K562 (cell line): ENCODE measurements at regions not wholly inside any gene's neighbourhood (a gene's known extent, or its start where the extent isn't known, plus 50 kb on each side); places are given as distances from the start of the nearest gene placed in this dataset.

Source experiments
- ATAC-seq: fragments of 200-7000 bp; cut with Tn5 transposase; 3 replicates; pipeline ENCODE4 v1.9.1; 2020; ENCODE audit warnings: moderate library complexity
- BruUV-seq: library from RNA; stranded (reverse); fragments of 400-500 nt; replicated peaks from 2 replicates; lab custom pipeline; 2021; lab: Mats Ljungman, UMichigan
- CTCF ChIA-PET: fragments of 300-600 bp; formaldehyde crosslinking; extraction: SDS; loops from one replicate; lab custom pipeline; 2021; ENCODE audit warnings: low intra/inter-chr PET ratio; lab: Yijun Ruan, JAX
- POLR2A ChIA-PET: fragments of 300-600, 350-650 bp; sonication (Branson Sonifier 250); formaldehyde crosslinking; extraction: SDS; loops from one replicate; lab custom pipeline; 2021; ENCODE audit warnings: antibody characterized with exemption, inconsistent platforms; lab: Yijun Ruan, JAX
- DNase-seq, 4 experiments: peaks; one replicate each; pipeline versions ENCODE4 v3.0.0 to v3.0.0-alpha.2; 2011 to 2018; ENCODE audit warnings: low spot score in 3 of 4, mixed read lengths in 3 of 4; ENCODE audit errors: extremely low read depth in 1 of 4
- FAIRE-seq: peaks from 2 replicates; lab custom pipeline; 2011; peaks lifted over from hg19 to GRCh38; lab: Jason Lieb, UNC
- H2AFZ ChIP-seq: 2 replicates; pipeline ENCODE4 v1.6.0; 2011; ENCODE audit warnings: low read depth, low read length, control low read depth, inconsistent platforms
- H3K27ac ChIP-seq: fragments of 200-600 bp; 3 replicates; pipeline ENCODE4 v1.8.0; 2011; ENCODE audit warnings: low read depth, mild to moderate bottlenecking, control low read depth, inconsistent platforms, low read length, moderate library complexity, mixed read lengths; ENCODE audit errors: extremely low read depth
- H3K27me3 ChIP-seq, 2 experiments: fragments of 300-600 bp in 1 of 2; 2 replicates in 1 of 2; 3 replicates in 1 of 2; pipeline versions ENCODE4 v1.6.0 to v1.8.0; 2011; ENCODE audit warnings: inconsistent platforms in 2 of 2, low read length in 2 of 2, mild to moderate bottlenecking in 1 of 2, mixed read lengths in 1 of 2, moderate library complexity in 1 of 2; ENCODE audit not compliant: control insufficient read depth in 2 of 2, insufficient read depth in 2 of 2
- H3K36me3 ChIP-seq: fragments of 300-600 bp; 3 replicates; pipeline ENCODE4 v1.8.0; 2011; ENCODE audit warnings: mild to moderate bottlenecking, low read length, inconsistent platforms; ENCODE audit not compliant: control insufficient read depth, insufficient read depth
- H3K4me1 ChIP-seq, 2 experiments: fragments of 200-600 bp in 1 of 2; replicated peaks in 1 of 2; 2 replicates in 1 of 2; 3 replicates in 1 of 2; pipeline versions ENCODE4 v1.5.1 to v1.8.0; 2011; ENCODE audit warnings: inconsistent platforms in 2 of 2, low read length in 2 of 2, mild to moderate bottlenecking in 1 of 2, mixed read lengths in 1 of 2, moderate library complexity in 1 of 2; ENCODE audit not compliant: control insufficient read depth in 2 of 2, insufficient read depth in 2 of 2
- H3K4me2 ChIP-seq: 2 replicates; pipeline ENCODE4 v1.6.1; 2011; ENCODE audit warnings: low read length, control low read depth, inconsistent platforms, mixed read lengths; ENCODE audit not compliant: insufficient read depth
- H3K4me3 ChIP-seq: fragments of 200-600 bp; sonication (generic), shearing (Covaris generic); 2 replicates; pipeline ENCODE4 v1.5.1; 2016; ENCODE audit warnings: control low read depth, inconsistent platforms
- H3K79me2 ChIP-seq: fragments of 200-600 bp; 3 replicates; pipeline ENCODE4 v1.8.0; 2011; ENCODE audit warnings: low read length, inconsistent platforms; ENCODE audit not compliant: control insufficient read depth, insufficient read depth
- H3K9ac ChIP-seq, 2 experiments: 2 replicates each; pipeline versions ENCODE4 v1.6.0 to v1.6.1; 2011; ENCODE audit warnings: low read depth in 2 of 2, low read length in 2 of 2, control low read depth in 1 of 2, inconsistent platforms in 1 of 2, mild to moderate bottlenecking in 1 of 2, mixed read lengths in 1 of 2; ENCODE audit not compliant: insufficient read depth in 1 of 2
- H3K9me1 ChIP-seq: one replicate; pipeline ENCODE4 v1.6.0; 2011; ENCODE audit warnings: inconsistent platforms, mild to moderate bottlenecking, low read length, moderate library complexity; ENCODE audit not compliant: control insufficient read depth, insufficient read depth
- H3K9me3 ChIP-seq: replicated peaks from 2 replicates; pipeline ENCODE4 v1.5.1; 2011; ENCODE audit warnings: low read depth, low read length, inconsistent platforms; ENCODE audit not compliant: control insufficient read depth, insufficient read depth
- H4K20me1 ChIP-seq: replicated peaks from 2 replicates; pipeline ENCODE4 v1.6.1; 2011; ENCODE audit warnings: low read length, inconsistent platforms, mixed read lengths; ENCODE audit not compliant: control insufficient read depth, insufficient read depth
- ARID2 ChIP-seq: fragments of 450-650 bp; IDR thresholded peaks from 2 replicates; pipeline ENCODE4 v1.6.1; 2017; ENCODE audit warnings: antibody characterized with exemption, mild to moderate bottlenecking
- DLX4 ChIP-seq: fragments of 250-450 bp; sonication (Bioruptor Pico); IDR thresholded peaks from 2 replicates; pipeline ENCODE4 v1.6.1; 2021; ENCODE audit warnings: mild to moderate bottlenecking
- FOXK1 ChIP-seq: sonication (generic); formaldehyde crosslinking; IDR thresholded peaks from 2 replicates; pipeline ENCODE4 v1.8.0; 2022; ENCODE audit warnings: missing genetic modification reagents, mild to moderate bottlenecking, borderline replicate concordance
- HEY1 ChIP-seq: fragments of 250-450 bp; sonication (Bioruptor Pico); IDR thresholded peaks from 2 replicates; pipeline ENCODE4 v1.5.0; 2020; ENCODE audit warnings: mild to moderate bottlenecking, moderate library complexity, borderline replicate concordance
- HMGXB4 ChIP-seq: sonication (generic); formaldehyde crosslinking; IDR thresholded peaks from 2 replicates; pipeline ENCODE4 v1.8.1; 2023; ENCODE audit warnings: mild to moderate bottlenecking, missing genetic modification reagents
- NONO ChIP-seq, 2 experiments: fragments of 200-400 bp in 1 of 2; fragments of 450-650 bp in 1 of 2; formaldehyde crosslinking in 1 of 2; IDR thresholded peaks; 2 replicates each; pipeline ENCODE4 v1.6.1; 2017; ENCODE audit warnings: low read depth in 2 of 2, mild to moderate bottlenecking in 2 of 2, moderate library complexity in 2 of 2, low read length in 1 of 2
- NR2C2 ChIP-seq, 2 experiments: fragments of 200-800 bp in 1 of 2; sonication (Bioruptor generic) in 1 of 2; sonication (generic) in 1 of 2; formaldehyde crosslinking in 1 of 2; IDR thresholded peaks; 2 replicates each; pipeline versions ENCODE4 v1.6.1 to v1.8.0; 2016 to 2022; ENCODE audit warnings: mild to moderate bottlenecking in 1 of 2, missing compliant biosample characterization in 1 of 2, missing genetic modification characterization in 1 of 2, missing genetic modification reagents in 1 of 2
- RCOR1 ChIP-seq, 2 experiments: IDR thresholded peaks; 2 replicates each; pipeline ENCODE4 v1.6.1; 2012; ENCODE audit warnings: low read depth in 2 of 2, low read length in 2 of 2, borderline replicate concordance in 1 of 2, improper control_type of control experiment in 1 of 2
- SMAD2 ChIP-seq: fragments of 150-350 bp; IDR thresholded peaks from 2 replicates; pipeline ENCODE4 v1.6.1; 2014; ENCODE audit warnings: low read depth, mild to moderate bottlenecking, low read length
- STAT5B ChIP-seq: fragments of 250-450 bp; sonication (Bioruptor Pico); IDR thresholded peaks from 2 replicates; pipeline ENCODE4 v1.8.0; 2021; ENCODE audit warnings: mild to moderate bottlenecking, inconsistent platforms
- TCFL5 ChIP-seq: fragments of 250-450 bp; sonication (Bioruptor Pico); conservative IDR thresholded peaks from 2 replicates; pipeline ENCODE4 v1.6.1; 2021; ENCODE audit warnings: mild to moderate bottlenecking, moderate library complexity, matching md5 sums
- ZEB2 ChIP-seq: fragments of 450-650 bp; IDR thresholded peaks from 2 replicates; pipeline ENCODE4 v1.6.1; 2016
- ZNF280B ChIP-seq: fragments of 250-450 bp; sonication (Bioruptor Pico); IDR thresholded peaks from 2 replicates; pipeline ENCODE4 v1.5.1; 2021; ENCODE audit warnings: mild to moderate bottlenecking
- ZNF511 ChIP-seq: sonication (generic); formaldehyde crosslinking; IDR thresholded peaks from 2 replicates; pipeline ENCODE4 v1.8.0; 2022; ENCODE audit warnings: mild to moderate bottlenecking, missing genetic modification reagents
- ZNF695 ChIP-seq: fragments of 450-650 bp; formaldehyde crosslinking; IDR thresholded peaks from 2 replicates; pipeline ENCODE4 v1.4.0; 2020; ENCODE audit warnings: mild to moderate bottlenecking, moderate library complexity
- ZNF717 ChIP-seq: fragments of 250-450 bp; sonication (Bioruptor Pico); IDR thresholded peaks from 2 replicates; pipeline ENCODE4 v1.5.0; 2021
- in situ Hi-C: fragments of 300-500 bp; cut with MboI; formaldehyde crosslinking; loops from 4 replicates; pipeline ENCODE4 v1.15.0; 2018; ENCODE audit warnings: inconsistent platforms, mixed read lengths
- intact Hi-C: fragments of 100-400 bp; cut with micrococcal nuclease; formaldehyde crosslinking; loops from 2 replicates; pipeline ENCODE4 v1.14.2; 2022
- TF ChIP-seq, protein P1 (sequence below): fragments of 450-650 bp; conservative IDR thresholded peaks from 2 replicates; pipeline ENCODE4 v1.6.1; 2016; ENCODE audit warnings: missing genetic modification characterization, low read depth, mild to moderate bottlenecking, missing compliant biosample characterization, moderate library complexity

DNA sequence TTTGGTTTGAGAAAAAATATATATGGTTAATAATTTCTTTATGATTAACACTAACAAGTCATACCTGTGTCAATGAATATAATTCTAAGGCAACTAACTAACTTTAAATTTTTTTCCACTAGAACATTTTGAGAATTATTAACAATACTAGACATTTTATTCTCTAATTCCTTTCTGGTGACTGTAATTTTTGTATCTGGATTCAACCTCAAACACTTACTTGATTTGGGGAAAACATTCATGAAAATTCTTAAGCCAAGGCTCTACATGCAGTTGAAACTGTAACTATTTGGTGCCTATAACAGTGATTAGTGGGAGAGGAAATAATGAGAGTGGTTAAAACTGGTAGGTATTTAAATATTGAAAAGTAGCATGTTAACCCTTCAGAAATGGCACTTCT, 546.5 kb upstream of the KLHL29 start:
- ChIA-PET POLR2A (no interaction called here), CTCF (no interaction called here)
- no peak overlapping the region for H3K4me2 ChIP-seq
- H3K36me3 ChIP-seq, result no peaks in the 10 kb centered on the region
- FAIRE-seq (no peak), ATAC-seq (no peak), DNase-seq (no peak)
- no peak overlapping the region for H3K27ac ChIP-seq
- no peak overlapping the region for H3K9ac ChIP-seq
- no peaks in the 10 kb centered on the region for H3K27me3 ChIP-seq
- H3K4me3 ChIP-seq, result no peak overlapping the region
- no peaks in the 10 kb centered on the region for H4K20me1 ChIP-seq
- H3K9me3 ChIP-seq, result no peaks in the 10 kb centered on the region; the same call in 1 of the 2 replicates
- intact Hi-C loops (no loop called here), in situ Hi-C loops (no loop called here)
- no peak overlapping the region for H2AFZ ChIP-seq
- H3K9me1 ChIP-seq, result no peaks in the 10 kb centered on the region
- H3K79me2 ChIP-seq, result no peaks in the 10 kb centered on the region
- TF ChIP-seq, protein P1, sequence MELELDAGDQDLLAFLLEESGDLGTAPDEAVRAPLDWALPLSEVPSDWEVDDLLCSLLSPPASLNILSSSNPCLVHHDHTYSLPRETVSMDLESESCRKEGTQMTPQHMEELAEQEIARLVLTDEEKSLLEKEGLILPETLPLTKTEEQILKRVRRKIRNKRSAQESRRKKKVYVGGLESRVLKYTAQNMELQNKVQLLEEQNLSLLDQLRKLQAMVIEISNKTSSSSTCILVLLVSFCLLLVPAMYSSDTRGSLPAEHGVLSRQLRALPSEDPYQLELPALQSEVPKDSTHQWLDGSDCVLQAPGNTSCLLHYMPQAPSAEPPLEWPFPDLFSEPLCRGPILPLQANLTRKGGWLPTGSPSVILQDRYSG (tag), result no peak
- TF ChIP-seq ZEB2 (no peak), FOXK1 (no peak), ZNF717 (CRISPR knock-in tag) (no peak), RCOR1 (IDR thresholded peaks at IDR 0.05; ENCODE audit: borderline replicate concordance in 1 of 2, low read depth in 2 of 2, low read length in 2 of 2) (no peak), ZNF511 (CRISPR knock-in tag) (no peak), HMGXB4 (no peak), ARID2 (no peak), STAT5B (CRISPR knock-in tag) (no peak), NR2C2 (CRISPR knock-in tag; IDR thresholded peaks at IDR 0.05) (no peak), NR2C2 (tag; IDR thresholded peaks at IDR 0.05) (no peak), ZNF695 (no peak), HEY1 (CRISPR knock-in tag) (no peak), SMAD2 (no peak), NONO (IDR thresholded peaks at IDR 0.05; ENCODE audit: low read depth in 2 of 2, low read length in 1 of 2) (no peak), TCFL5 (CRISPR knock-in tag) (no peak), ZNF280B (CRISPR knock-in tag) (no peak), DLX4 (CRISPR knock-in tag) (no peak)
- H3K4me1 ChIP-seq, result no peaks in the 10 kb centered on the region
- no TSS peak for BruUV-seq
